Activated CD4-positive, alpha-beta T cell treated with anti-CD3 and anti-CD28 coated beads, Interleukin-2, amount 50 U/mL, for 16 hours (primary cell): ENCODE measurements at regions not wholly inside any gene's neighbourhood (a gene's known extent, or its start where the extent isn't known, plus 50 kb on each side); places are given as distances from the start of the nearest gene placed in this dataset.
A peak's percentile ranks its signal among the peaks of the same experiment; 100 is the strongest.
"Not testable (repeated sequence)": the region's sequence is repeated elsewhere in the genome, so short reads cannot be mapped to it uniquely, and the experiment has no call there.

ENCODE experiments used
- DNase-seq: peaks from one replicate; pipeline ENCODE4 v3.0.0-alpha.2; 2020

GRCh38 chrX:13380211-13380610 lies 60.4 kb upstream of the ATXN3L start:
- peak; percentile 44 for DNase-seq

DNA sequence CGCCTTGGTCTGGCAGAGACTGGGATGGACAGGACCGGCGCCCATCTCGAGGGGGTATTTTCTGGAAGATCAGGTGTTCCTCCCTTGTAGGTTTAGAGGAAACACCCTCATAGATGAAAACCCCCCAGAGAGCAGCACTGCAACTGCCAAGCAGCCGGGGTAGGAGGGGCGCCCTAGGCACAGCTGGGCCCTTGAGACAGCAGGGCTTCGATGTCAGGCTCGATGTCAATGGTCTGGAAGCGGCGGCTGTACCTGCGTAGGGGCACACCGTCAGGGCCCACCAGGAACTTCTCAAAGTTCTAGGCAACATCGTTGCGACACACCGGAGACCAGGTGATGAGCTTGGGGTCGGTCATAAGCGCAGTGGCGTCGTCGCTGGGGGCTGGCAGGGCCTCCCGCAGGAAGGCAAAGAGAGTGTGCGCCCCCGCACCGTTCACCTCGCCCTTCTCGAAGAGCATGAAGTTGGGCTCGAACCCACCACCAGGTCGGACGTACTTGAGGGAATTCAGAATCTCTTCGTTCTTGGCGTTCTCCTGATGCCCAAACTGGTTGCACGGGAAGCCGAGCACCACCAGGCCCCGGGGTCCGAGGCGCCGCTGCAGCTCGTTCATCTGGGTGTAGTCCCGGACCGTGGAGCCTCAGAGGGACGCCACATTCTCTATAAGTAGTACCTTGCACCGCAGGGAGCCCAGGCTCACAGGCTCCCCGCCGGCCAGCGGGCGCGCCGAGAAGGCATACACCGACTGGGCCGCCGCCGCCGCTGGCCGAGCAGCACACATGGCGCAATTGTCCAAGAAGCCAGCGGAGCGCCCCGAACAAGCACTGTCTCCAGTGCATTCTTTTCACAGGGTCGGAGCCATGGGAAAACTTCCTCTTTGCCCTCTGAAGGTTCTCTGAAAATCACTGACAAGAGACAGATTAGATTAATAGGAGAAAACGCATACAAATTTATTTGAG lies 59.0 kb upstream of the ATXN3L start:
- DNase-seq: not testable (repeated sequence)

DNA sequence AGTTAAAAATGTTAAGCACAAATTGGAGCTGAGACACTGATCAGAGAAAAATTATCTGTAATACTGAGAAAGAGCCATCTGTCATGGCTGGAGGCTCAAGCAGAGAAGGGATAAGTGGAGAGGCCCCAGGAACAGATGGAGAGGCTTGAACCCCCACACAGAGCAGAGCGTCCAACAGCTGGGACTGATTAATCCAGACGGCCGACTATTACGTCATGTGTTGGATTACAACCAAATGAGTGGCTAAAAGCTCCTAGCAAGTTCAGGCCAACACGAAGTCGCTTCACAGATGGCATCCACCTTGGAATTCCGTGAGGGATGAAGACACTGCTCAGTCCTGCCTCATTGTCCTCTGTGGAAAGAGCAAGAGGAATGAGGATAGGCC lies 57.7 kb upstream of the ATXN3L start:
- no peak for DNase-seq

DNA sequence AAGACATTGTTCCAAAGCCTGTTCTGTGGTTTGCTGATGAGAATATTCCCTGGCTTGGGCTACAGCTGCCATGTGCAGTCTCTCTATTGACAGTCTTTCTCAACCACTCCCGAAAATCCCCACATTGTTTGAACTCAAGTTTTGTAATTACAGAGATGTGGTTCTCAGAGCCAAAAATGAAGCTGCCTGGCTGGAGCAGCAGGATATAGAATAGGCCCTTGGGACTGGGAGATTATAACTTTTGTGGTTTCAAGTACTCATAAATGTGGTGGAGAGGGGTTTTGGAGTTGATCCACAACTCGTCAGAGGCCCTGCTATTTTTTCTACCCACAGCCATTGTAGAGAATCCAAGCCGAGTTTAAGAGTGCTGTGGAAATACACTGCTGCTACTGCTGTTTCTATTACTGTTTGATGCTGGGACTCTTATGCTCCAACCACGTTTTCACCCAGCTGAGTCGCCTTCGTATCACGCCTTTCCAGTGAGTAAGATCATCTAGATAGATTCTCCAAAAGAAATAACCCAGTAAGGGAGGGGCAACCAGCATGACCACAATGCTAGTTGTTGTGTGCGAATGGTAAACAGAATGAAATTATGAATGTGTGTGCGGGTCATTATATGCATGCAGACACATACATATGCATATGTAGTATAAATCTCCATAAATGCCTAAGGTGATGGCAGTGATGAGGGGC lies 57.1 kb upstream of the ATXN3L start:
- peak; percentile 14 for DNase-seq

DNA sequence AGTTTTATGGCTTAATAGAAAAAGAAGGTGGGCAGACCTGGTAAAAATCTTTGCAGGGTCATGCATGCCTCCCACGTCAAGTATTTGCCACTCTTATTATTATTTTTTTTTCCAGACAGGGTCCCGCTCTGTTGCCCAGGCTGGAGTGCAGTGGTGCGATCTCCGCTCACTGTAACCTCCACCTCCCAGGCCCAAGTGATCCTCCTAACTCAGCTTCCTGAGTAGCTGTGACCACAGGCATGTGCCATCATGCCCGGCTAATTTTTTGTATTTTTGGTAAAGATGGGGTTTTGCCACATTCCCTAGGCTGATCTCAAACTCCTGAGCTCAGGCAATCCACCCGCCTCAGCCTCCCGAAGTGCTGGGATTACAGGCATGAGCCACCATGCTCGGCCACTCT lies 55.7 kb upstream of the ATXN3L start:
- DNase-seq: not testable (repeated sequence)

DNA sequence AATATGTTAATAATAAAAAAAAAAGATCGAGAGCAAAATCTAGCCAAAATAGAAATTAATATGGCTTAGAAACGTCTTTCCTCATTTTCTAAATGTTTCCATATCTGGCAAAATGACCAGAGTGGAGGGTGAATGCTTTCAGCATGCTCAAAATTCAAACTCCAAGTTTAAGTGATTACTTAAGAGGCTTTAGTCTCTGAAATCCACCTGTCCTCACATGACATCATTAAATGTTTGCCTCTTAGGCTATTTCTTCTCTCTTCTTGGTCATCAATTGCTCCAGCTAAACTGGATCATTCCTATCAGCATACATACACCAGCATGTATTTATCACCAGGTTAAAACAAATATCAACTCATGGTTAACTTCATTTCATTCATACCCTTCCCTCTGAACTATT lies 54.5 kb upstream of the ATXN3L start:
- DNase-seq: no peak

- no peak for DNase-seq
These were observed 53.8 kb upstream of the ATXN3L start for GRCh38 chrX:13373431-13374187.

- no peak for DNase-seq
These were observed 53.2 kb upstream of the ATXN3L start for GRCh38 chrX:13373027-13373426.

GRCh38 chrX:13372203-13372980 lies 52.5 kb upstream of the ATXN3L start:
- no peak for DNase-seq

DNA sequence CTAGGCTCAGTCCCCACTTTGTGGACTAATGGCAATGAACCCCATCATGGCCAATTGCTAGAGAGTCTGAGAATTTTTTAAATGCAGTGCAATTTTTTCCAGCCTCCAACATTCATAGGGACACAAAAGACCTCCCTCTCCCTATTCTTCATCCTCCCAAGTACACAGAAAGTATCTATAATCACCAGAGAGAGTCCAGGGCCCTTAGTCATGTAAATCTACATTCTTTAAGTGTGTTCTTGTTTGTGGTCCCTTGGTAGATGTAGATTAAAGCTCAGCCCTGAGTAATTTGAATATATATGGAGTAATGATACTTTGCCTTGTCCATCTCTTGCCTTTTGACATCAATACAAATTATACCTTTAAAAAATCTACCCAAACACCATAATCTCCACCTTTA lies 51.3 kb upstream of the ATXN3L start:
- DNase-seq: no peak

GRCh38 chrX:13370713-13371112 lies 50.9 kb upstream of the ATXN3L start:
- no peak for DNase-seq
